Rectal smooth muscle tissue (tissue), 1 donor: ENCODE measurements at regions not wholly inside any gene's neighbourhood (a gene's known extent, or its start where the extent isn't known, plus 50 kb on each side); places are given as distances from the start of the nearest gene placed in this dataset.
"Not testable (repeated sequence)": the region's sequence is repeated elsewhere in the genome, so short reads cannot be mapped to it uniquely, and the experiment has no call there.

Source experiments
- H3K27ac ChIP-seq: one replicate; pipeline ENCODE4 v1.7.0; 2013; ENCODE audit warnings: low read depth, low read length, inconsistent platforms
- H3K27me3 ChIP-seq: one replicate; pipeline ENCODE4 v1.7.0; 2013; ENCODE audit warnings: low read length; ENCODE audit not compliant: control insufficient read depth, insufficient read depth
- H3K36me3 ChIP-seq: one replicate; pipeline ENCODE4 v1.7.0; 2013; ENCODE audit warnings: low read length; ENCODE audit not compliant: control insufficient read depth, insufficient read depth
- H3K4me1 ChIP-seq: one replicate; pipeline ENCODE4 v1.7.0; 2013; ENCODE audit warnings: low read length; ENCODE audit not compliant: control insufficient read depth, insufficient read depth
- H3K4me3 ChIP-seq: one replicate; pipeline ENCODE4 v1.7.0; 2013; ENCODE audit warnings: low read length
- H3K9ac ChIP-seq: one replicate; pipeline ENCODE4 v1.7.0; 2013; ENCODE audit warnings: low read length

GRCh38 chr2:51301381-51301780, 269.4 kb upstream of the NRXN1 start:
- Histone ChIP-seq H3K4me1 (no peaks in the 10 kb centered on the region), H3K9ac (no peak overlapping the region), H3K36me3 (no peaks in the 10 kb centered on the region), H3K27me3 (no peaks in the 10 kb centered on the region), H3K4me3 (no peak overlapping the region), H3K27ac (no peak overlapping the region)

- H3K36me3 ChIP-seq = no peaks in the 10 kb centered on the region
- H3K4me1 ChIP-seq = no peaks in the 10 kb centered on the region
- no peak overlapping the region for H3K9ac ChIP-seq
- no peak overlapping the region for H3K27ac ChIP-seq
- H3K27me3 ChIP-seq = no peaks in the 10 kb centered on the region
- H3K4me3 ChIP-seq = no peak overlapping the region
These were observed 267.4 kb upstream of the NRXN1 start for GRCh38 chr2:51299370-51299769.

- no peak overlapping the region for H3K27ac ChIP-seq
- H3K36me3 ChIP-seq = no peaks in the 10 kb centered on the region
- H3K4me1 ChIP-seq = no peaks in the 10 kb centered on the region
- no peak overlapping the region for H3K4me3 ChIP-seq
- H3K9ac ChIP-seq = no peak overlapping the region
- no peaks in the 10 kb centered on the region for H3K27me3 ChIP-seq
These were observed 265.6 kb upstream of the NRXN1 start for GRCh38 chr2:51297488-51297887.

- no peaks in the 10 kb centered on the region for H3K36me3 ChIP-seq
- H3K4me3 ChIP-seq = no peak overlapping the region
- no peak overlapping the region for H3K27ac ChIP-seq
- no peaks in the 10 kb centered on the region for H3K4me1 ChIP-seq
- H3K27me3 ChIP-seq = no peaks in the 10 kb centered on the region
- no peak overlapping the region for H3K9ac ChIP-seq
These were observed 261.8 kb upstream of the NRXN1 start for GRCh38 chr2:51293566-51294200.

GRCh38 chr2:51291762-51292551, 260.0 kb upstream of the NRXN1 start:
- Histone ChIP-seq H3K9ac (no peak overlapping the region), H3K27ac (no peak overlapping the region), H3K4me1 (no peaks in the 10 kb centered on the region), H3K4me3 (no peak overlapping the region), H3K27me3 (no peaks in the 10 kb centered on the region), H3K36me3 (no peaks in the 10 kb centered on the region)

- no peaks in the 10 kb centered on the region for H3K27me3 ChIP-seq
- no peak overlapping the region for H3K9ac ChIP-seq
- H3K36me3 ChIP-seq = no peaks in the 10 kb centered on the region
- no peak overlapping the region for H3K4me3 ChIP-seq
- H3K4me1 ChIP-seq = no peaks in the 10 kb centered on the region
- no peak overlapping the region for H3K27ac ChIP-seq
These were observed 258.8 kb upstream of the NRXN1 start for GRCh38 chr2:51290725-51291124.

- H3K36me3 ChIP-seq = no peaks in the 10 kb centered on the region
- H3K4me3 ChIP-seq = no peak overlapping the region
- no peaks in the 10 kb centered on the region for H3K4me1 ChIP-seq
- no peaks in the 10 kb centered on the region for H3K27me3 ChIP-seq
- no peak overlapping the region for H3K9ac ChIP-seq
- H3K27ac ChIP-seq = no peak overlapping the region
These were observed 257.1 kb upstream of the NRXN1 start for GRCh38 chr2:51289045-51289444.

- no peak overlapping the region for H3K27ac ChIP-seq
- H3K4me3 ChIP-seq = no peak overlapping the region
- H3K9ac ChIP-seq = no peak overlapping the region
- H3K27me3 ChIP-seq = no peaks in the 10 kb centered on the region
- no peaks in the 10 kb centered on the region for H3K36me3 ChIP-seq
- no peaks in the 10 kb centered on the region for H3K4me1 ChIP-seq
These were observed 236.3 kb upstream of the NRXN1 start for GRCh38 chr2:51268191-51268590.

- H3K4me1 ChIP-seq = no peaks in the 10 kb centered on the region
- H3K4me3 ChIP-seq = no peak overlapping the region
- H3K36me3 ChIP-seq = no peaks in the 10 kb centered on the region
- no peak overlapping the region for H3K9ac ChIP-seq
- no peaks in the 10 kb centered on the region for H3K27me3 ChIP-seq
- no peak overlapping the region for H3K27ac ChIP-seq
These were observed 233.6 kb upstream of the NRXN1 start for GRCh38 chr2:51265539-51265938.

- no peak overlapping the region for H3K27ac ChIP-seq
- H3K36me3 ChIP-seq = no peaks in the 10 kb centered on the region
- no peaks in the 10 kb centered on the region for H3K4me1 ChIP-seq
- no peak overlapping the region for H3K4me3 ChIP-seq
- no peak overlapping the region for H3K9ac ChIP-seq
- no peaks in the 10 kb centered on the region for H3K27me3 ChIP-seq
These were observed 232.0 kb upstream of the NRXN1 start for GRCh38 chr2:51263951-51264350.

- not testable (repeated sequence) for H3K4me1 ChIP-seq
These were observed 231.2 kb upstream of the NRXN1 start for GRCh38 chr2:51263101-51263500.

GRCh38 chr2:51258301-51258700, 226.4 kb upstream of the NRXN1 start:
- no peaks in the 10 kb centered on the region for H3K36me3 ChIP-seq

More at GRCh38 chr2:51263101-51263500, 231.2 kb upstream of the NRXN1 start:
- H3K4me3 ChIP-seq, H3K27me3 ChIP-seq, H3K36me3 ChIP-seq, H3K27ac ChIP-seq, H3K9ac ChIP-seq: not testable (repeated sequence)

GRCh38 chr2:51256736-51257135, 224.8 kb upstream of the NRXN1 start:
- Histone ChIP-seq H3K27ac (no peak overlapping the region), H3K4me3 (no peak overlapping the region), H3K27me3 (no peaks in the 10 kb centered on the region), H3K9ac (no peak overlapping the region), H3K4me1 (no peaks in the 10 kb centered on the region), H3K36me3 (no peaks in the 10 kb centered on the region)

More at GRCh38 chr2:51258301-51258700, 226.4 kb upstream of the NRXN1 start:
- no peak overlapping the region for H3K27ac ChIP-seq
- no peak overlapping the region for H3K4me3 ChIP-seq
- H3K9ac ChIP-seq = no peak overlapping the region
- no peaks in the 10 kb centered on the region for H3K4me1 ChIP-seq
- no peaks in the 10 kb centered on the region for H3K27me3 ChIP-seq
